ENCODE measurements at regions not wholly inside any gene's neighbourhood (a gene's known extent, or its start where the extent isn't known, plus 50 kb on each side); places are given as distances from the start of the nearest gene placed in this dataset.

DNA sequence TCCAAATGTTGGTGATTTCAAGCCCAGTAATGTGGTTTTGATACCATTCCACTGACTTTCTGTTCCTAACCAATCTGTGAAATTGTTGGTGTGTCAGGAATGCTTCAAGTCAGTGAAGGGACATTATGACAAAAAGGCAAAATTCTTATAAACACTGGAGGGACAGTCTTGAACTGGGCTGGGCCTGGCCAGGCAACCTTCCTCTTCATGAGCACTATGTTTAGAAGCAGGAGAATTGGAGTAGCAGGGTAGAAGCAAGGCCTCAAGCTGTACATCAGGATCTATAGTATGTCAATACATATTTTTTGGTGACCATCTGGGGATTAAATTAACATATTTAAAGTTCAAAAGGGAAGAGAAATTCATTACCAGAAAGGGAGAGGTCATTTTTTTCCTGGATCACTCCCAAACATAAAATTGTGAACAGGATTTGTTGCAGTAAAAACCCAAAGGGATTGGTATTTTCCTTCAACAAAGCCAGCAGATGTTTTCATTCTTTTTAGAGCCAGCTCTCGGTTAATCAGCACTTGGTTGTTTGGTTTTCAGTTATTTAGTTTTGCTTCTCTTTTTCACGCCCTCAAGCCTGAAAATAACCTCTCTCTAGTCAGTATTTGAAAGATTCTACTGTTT, 77.9 kb upstream of the PIK3R1 start:
- Histone ChIP-seq H3K4me3 (no peak overlapping the region), H3K4me2 (no peak overlapping the region), H3K9me3 (no peaks in the 10 kb centered on the region), H3K4me1 (no peaks in the 10 kb centered on the region), H3K27ac (no peak overlapping the region)
- ATAC-seq (no peak), FAIRE-seq (no peak), DNase-seq (ENCODE audit: low read depth in 1 of 2, low spot score in 1 of 2) (no peak)
- WGBS (ENCODE audit: missing lambda C conversion rate) = 18% methylated on average over 2 of the region's 2 CpGs
- POLR2A ChIA-PET = no interaction called here
- CTCF ChIA-PET = interaction anchor here (1.0 kb wide), 1 partner anchor 25 kb away, joined by 4 read pairs; no protein-coding TSS in a partner anchor
- no peak for TF ChIP-seq MAZ (IDR thresholded peaks at IDR 0.05; ENCODE audit: borderline replicate concordance, low read depth, low read length)
- no peak for TF ChIP-seq HDAC2 (IDR thresholded peaks at IDR 0.05)
- no peak for TF ChIP-seq EHMT2 (IDR thresholded peaks at IDR 0.05; ENCODE audit: low read depth)
- no peak for TF ChIP-seq JUN (IDR thresholded peaks at IDR 0.05)
- no peak for TF ChIP-seq CHD4 (IDR thresholded peaks at IDR 0.05; ENCODE audit: borderline replicate concordance)
- TF ChIP-seq, protein P1, sequence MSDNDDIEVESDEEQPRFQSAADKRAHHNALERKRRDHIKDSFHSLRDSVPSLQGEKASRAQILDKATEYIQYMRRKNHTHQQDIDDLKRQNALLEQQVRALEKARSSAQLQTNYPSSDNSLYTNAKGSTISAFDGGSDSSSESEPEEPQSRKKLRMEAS (IDR thresholded peaks at IDR 0.05) = no peak
- TF ChIP-seq RARB (CRISPR knock-in tag; IDR thresholded peaks at IDR 0.05) = no peak
- no peak for TF ChIP-seq TP53 (CRISPR knock-in tag; IDR thresholded peaks at IDR 0.05)
- TF ChIP-seq, protein P2, sequence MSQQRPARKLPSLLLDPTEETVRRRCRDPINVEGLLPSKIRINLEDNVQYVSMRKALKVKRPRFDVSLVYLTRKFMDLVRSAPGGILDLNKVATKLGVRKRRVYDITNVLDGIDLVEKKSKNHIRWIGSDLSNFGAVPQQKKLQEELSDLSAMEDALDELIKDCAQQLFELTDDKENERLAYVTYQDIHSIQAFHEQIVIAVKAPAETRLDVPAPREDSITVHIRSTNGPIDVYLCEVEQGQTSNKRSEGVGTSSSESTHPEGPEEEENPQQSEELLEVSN (IDR thresholded peaks at IDR 0.05; ENCODE audit: borderline replicate concordance, low read depth) = no peak
- TF ChIP-seq POLR2A (IDR thresholded peaks at IDR 0.05; ENCODE audit: low read length) = no peak
- TF ChIP-seq, protein P3, sequence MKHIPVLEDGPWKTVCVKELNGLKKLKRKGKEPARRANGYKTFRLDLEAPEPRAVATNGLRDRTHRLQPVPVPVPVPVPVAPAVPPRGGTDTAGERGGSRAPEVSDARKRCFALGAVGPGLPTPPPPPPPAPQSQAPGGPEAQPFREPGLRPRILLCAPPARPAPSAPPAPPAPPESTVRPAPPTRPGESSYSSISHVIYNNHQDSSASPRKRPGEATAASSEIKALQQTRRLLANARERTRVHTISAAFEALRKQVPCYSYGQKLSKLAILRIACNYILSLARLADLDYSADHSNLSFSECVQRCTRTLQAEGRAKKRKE (CRISPR knock-in tag; IDR thresholded peaks at IDR 0.05; ENCODE audit: low read depth) = no peak
- no peak for TF ChIP-seq NFE2L2 (conservative IDR thresholded peaks at IDR 0.05; ENCODE audit: low read length)
- TF ChIP-seq, protein P4, sequence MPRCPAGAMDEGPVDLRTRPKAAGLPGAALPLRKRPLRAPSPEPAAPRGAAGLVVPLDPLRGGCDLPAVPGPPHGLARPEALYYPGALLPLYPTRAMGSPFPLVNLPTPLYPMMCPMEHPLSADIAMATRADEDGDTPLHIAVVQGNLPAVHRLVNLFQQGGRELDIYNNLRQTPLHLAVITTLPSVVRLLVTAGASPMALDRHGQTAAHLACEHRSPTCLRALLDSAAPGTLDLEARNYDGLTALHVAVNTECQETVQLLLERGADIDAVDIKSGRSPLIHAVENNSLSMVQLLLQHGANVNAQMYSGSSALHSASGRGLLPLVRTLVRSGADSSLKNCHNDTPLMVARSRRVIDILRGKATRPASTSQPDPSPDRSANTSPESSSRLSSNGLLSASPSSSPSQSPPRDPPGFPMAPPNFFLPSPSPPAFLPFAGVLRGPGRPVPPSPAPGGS (IDR thresholded peaks at IDR 0.05) = no peak
- no peak for TF ChIP-seq RFX5 (IDR thresholded peaks at IDR 0.05)
- TF ChIP-seq ESRRA (IDR thresholded peaks at IDR 0.05; ENCODE audit: borderline replicate concordance, low read length) = no peak
- TF ChIP-seq, protein P5, sequence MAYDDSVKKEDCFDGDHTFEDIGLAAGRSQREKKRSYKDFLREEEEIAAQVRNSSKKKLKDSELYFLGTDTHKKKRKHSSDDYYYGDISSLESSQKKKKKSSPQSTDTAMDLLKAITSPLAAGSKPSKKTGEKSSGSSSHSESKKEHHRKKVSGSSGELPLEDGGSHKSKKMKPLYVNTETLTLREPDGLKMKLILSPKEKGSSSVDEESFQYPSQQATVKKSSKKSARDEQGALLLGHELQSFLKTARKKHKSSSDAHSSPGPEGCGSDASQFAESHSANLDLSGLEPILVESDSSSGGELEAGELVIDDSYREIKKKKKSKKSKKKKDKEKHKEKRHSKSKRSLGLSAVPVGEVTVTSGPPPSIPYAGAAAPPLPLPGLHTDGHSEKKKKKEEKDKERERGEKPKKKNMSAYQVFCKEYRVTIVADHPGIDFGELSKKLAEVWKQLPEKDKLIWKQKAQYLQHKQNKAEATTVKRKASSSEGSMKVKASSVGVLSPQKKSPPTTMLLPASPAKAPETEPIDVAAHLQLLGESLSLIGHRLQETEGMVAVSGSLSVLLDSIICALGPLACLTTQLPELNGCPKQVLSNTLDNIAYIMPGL (CRISPR knock-in tag; IDR thresholded peaks at IDR 0.05; ENCODE audit: borderline replicate concordance) = no peak
- TF ChIP-seq SMC3 (IDR thresholded peaks at IDR 0.05) = no peak
- no peak for TF ChIP-seq ZC3H11A (IDR thresholded peaks at IDR 0.05)
- TF ChIP-seq, protein P6, sequence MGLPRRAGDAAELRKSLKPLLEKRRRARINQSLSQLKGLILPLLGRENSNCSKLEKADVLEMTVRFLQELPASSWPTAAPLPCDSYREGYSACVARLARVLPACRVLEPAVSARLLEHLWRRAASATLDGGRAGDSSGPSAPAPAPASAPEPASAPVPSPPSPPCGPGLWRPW (IDR thresholded peaks at IDR 0.05) = no peak
- TF ChIP-seq FOSL2 (IDR thresholded peaks at IDR 0.05) = no peak
- TF ChIP-seq FOSL2 (CRISPR knock-in tag; IDR thresholded peaks at IDR 0.05) = no peak

DNA sequence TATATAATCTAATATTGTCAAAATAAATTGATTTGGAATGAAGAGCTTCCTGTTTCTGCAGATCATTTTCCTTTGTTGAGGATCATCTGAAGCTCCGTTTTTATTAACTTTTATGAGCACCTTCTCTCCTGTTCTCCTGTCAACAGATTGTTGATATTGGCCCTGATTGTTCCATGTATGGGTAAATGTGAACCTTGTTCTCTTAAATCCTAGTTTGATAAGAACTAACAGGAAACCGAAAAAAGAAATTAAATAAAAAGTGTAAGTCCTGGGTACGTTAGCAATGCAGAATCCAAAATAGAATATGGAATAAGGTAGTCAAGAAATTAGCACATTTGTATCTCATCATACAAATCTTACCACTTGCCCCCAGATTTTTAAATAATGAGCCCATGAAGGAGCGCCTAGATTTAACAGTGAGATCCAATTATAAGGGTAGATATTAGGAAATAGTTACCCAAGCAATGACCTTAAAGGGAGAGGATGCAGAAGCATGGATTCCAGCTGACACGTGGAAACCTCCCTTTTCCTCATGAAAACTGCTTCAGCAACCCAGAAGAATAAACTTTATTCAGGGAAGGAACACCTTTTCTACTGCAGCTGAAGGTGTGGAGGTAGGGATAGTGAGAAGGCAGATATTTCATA, 80.8 kb upstream of the PIK3R1 start:
- CTCF ChIA-PET = no interaction called here
- FAIRE-seq = no peak

More for the DNA sequence above, 80.8 kb upstream of the PIK3R1 start:
- POLR2A ChIA-PET = no interaction called here
- Histone ChIP-seq H3K9me3 (no peaks in the 10 kb centered on the region), H3K4me1 (no peaks in the 10 kb centered on the region), H3K4me3 (no peak overlapping the region), H3K4me2 (no peak overlapping the region), H3K27ac (no peak overlapping the region)
- TF ChIP-seq CBX2 (IDR thresholded peaks at IDR 0.05; ENCODE audit: borderline replicate concordance, low read depth) = no peak
- no peak for TF ChIP-seq RFX5 (IDR thresholded peaks at IDR 0.05)
- TF ChIP-seq TFCP2L1 (CRISPR knock-in tag; IDR thresholded peaks at IDR 0.05) = no peak
- TF ChIP-seq HOXB13 (CRISPR knock-in tag; IDR thresholded peaks at IDR 0.05; ENCODE audit: low read depth) = no peak
- TF ChIP-seq PHF8 (IDR thresholded peaks at IDR 0.05; ENCODE audit: borderline replicate concordance, low read depth) = no peak
- TF ChIP-seq MAZ (IDR thresholded peaks at IDR 0.05; ENCODE audit: borderline replicate concordance, low read depth, low read length) = no peak
- no peak for TF ChIP-seq CBX8 (IDR thresholded peaks at IDR 0.05)
- TF ChIP-seq SMC3 (IDR thresholded peaks at IDR 0.05) = no peak
- no peak for TF ChIP-seq POLR2AphosphoS2 (conservative IDR thresholded peaks at IDR 0.05; ENCODE audit: low read length)
- TF ChIP-seq ZC3H11A (IDR thresholded peaks at IDR 0.05) = no peak
- TF ChIP-seq ZNF302 (CRISPR knock-in tag; IDR thresholded peaks at IDR 0.05) = no peak
- no peak for TF ChIP-seq HOXB5 (CRISPR knock-in tag; IDR thresholded peaks at IDR 0.05)
- TF ChIP-seq, protein P4 (IDR thresholded peaks at IDR 0.05) = no peak
- no peak for TF ChIP-seq RARB (CRISPR knock-in tag; IDR thresholded peaks at IDR 0.05)
- DNase-seq (ENCODE audit: low read depth in 1 of 2, low spot score in 1 of 2) = no peak
- 7% methylated on average over 5 of the region's 5 CpGs for WGBS (ENCODE audit: missing lambda C conversion rate)
- ATAC-seq = no peak
